ENCODE measurements at regions not wholly inside any gene's neighbourhood (a gene's known extent, or its start where the extent isn't known, plus 50 kb on each side); places are given as distances from the start of the nearest gene placed in this dataset.
A peak's percentile ranks its signal among the peaks of the same experiment; 100 is the strongest.

GRCh38 chr9:105151686-105151995, 92.8 kb upstream of the SLC44A1 start:
- DNase-seq (ENCODE audit: low read depth in 2 of 2): no peak
- H3K4me3 ChIP-seq (replicated peaks in 1 of 2; ENCODE audit: low read depth in 2 of 2, low read length in 2 of 2): no peak overlapping the region
- no peak for TF ChIP-seq CTCF (IDR thresholded peaks at IDR 0.05; ENCODE audit: low read depth, low read length)

GRCh38 chr9:105154723-105155191, 89.7 kb upstream of the SLC44A1 start:
- peak; percentile 50 to 76 for DNase-seq (ENCODE audit: low read depth in 2 of 2)
- no peak overlapping the region for H3K4me3 ChIP-seq (replicated peaks in 1 of 2; ENCODE audit: low read depth in 2 of 2, low read length in 2 of 2)
- TF ChIP-seq CTCF (IDR thresholded peaks at IDR 0.05; ENCODE audit: low read depth, low read length): no peak

- peak; percentile 85 to 90 for DNase-seq (ENCODE audit: low read depth in 2 of 2)
- H3K4me3 ChIP-seq (replicated peaks in 1 of 2; ENCODE audit: low read depth in 2 of 2, low read length in 2 of 2): no peak overlapping the region
- peak; percentile 45 for TF ChIP-seq CTCF (IDR thresholded peaks at IDR 0.05; ENCODE audit: low read depth, low read length)
Measured at GRCh38 chr9:105157171-105157583, 87.3 kb upstream of the SLC44A1 start.

GRCh38 chr9:105158020-105158419, 86.4 kb upstream of the SLC44A1 start:
- no peak for TF ChIP-seq CTCF (IDR thresholded peaks at IDR 0.05; ENCODE audit: low read depth, low read length)
- no peak for DNase-seq (ENCODE audit: low read depth in 2 of 2)

GRCh38 chr9:105158898-105159297, 85.6 kb upstream of the SLC44A1 start:
- no peak for TF ChIP-seq CTCF (IDR thresholded peaks at IDR 0.05; ENCODE audit: low read depth, low read length)
- H3K4me3 ChIP-seq (replicated peaks in 1 of 2; ENCODE audit: low read depth in 2 of 2, low read length in 2 of 2): no peak overlapping the region
- no peak for DNase-seq (ENCODE audit: low read depth in 2 of 2)

More at GRCh38 chr9:105158020-105158419, 86.4 kb upstream of the SLC44A1 start:
- no peak overlapping the region for H3K4me3 ChIP-seq (replicated peaks in 1 of 2; ENCODE audit: low read depth in 2 of 2, low read length in 2 of 2)

- DNase-seq (ENCODE audit: low read depth in 2 of 2): peak; percentile 41 to 60
- no peak overlapping the region for H3K4me3 ChIP-seq (replicated peaks in 1 of 2; ENCODE audit: low read depth in 2 of 2, low read length in 2 of 2)
- TF ChIP-seq CTCF (IDR thresholded peaks at IDR 0.05; ENCODE audit: low read depth, low read length): no peak
Measured at GRCh38 chr9:105168870-105169319, 75.6 kb upstream of the SLC44A1 start.

- DNase-seq (ENCODE audit: low read depth in 2 of 2): no peak
- no peak overlapping the region for H3K4me3 ChIP-seq (replicated peaks in 1 of 2; ENCODE audit: low read depth in 2 of 2, low read length in 2 of 2)
- no peak for TF ChIP-seq CTCF (IDR thresholded peaks at IDR 0.05; ENCODE audit: low read depth, low read length)
Measured at GRCh38 chr9:105171076-105171475, 73.4 kb upstream of the SLC44A1 start.
